Neuronal stem cell (in vitro differentiated cells): ENCODE measurements at regions not wholly inside any gene's neighbourhood (a gene's known extent, or its start where the extent isn't known, plus 50 kb on each side); places are given as distances from the start of the nearest gene placed in this dataset.

Experiments used
- DNase-seq: peaks from one replicate; pipeline ENCODE4 v3.0.0-alpha.2; 2013; ENCODE audit warnings: low spot score
- H2AFZ ChIP-seq: one replicate; pipeline ENCODE4 v1.6.1; 2013; ENCODE audit warnings: mild to moderate bottlenecking, low read length, inconsistent platforms
- H2AK5ac ChIP-seq: 2 replicates; pipeline ENCODE4 v1.6.1; 2013; ENCODE audit warnings: low read depth, mild to moderate bottlenecking, inconsistent platforms, low read length, moderate library complexity, mixed read lengths
- H2BK120ac ChIP-seq: 2 replicates; pipeline ENCODE4 v1.6.1; 2013; ENCODE audit warnings: low read depth, mild to moderate bottlenecking, inconsistent platforms, low read length, moderate library complexity, mixed read lengths
- H2BK12ac ChIP-seq: one replicate; pipeline ENCODE4 v1.6.1; 2013; ENCODE audit warnings: low read length, inconsistent platforms
- H2BK15ac ChIP-seq: 2 replicates; pipeline ENCODE4 v1.6.1; 2013; ENCODE audit warnings: mild to moderate bottlenecking, low read length, inconsistent platforms, mixed read lengths
- H2BK5ac ChIP-seq: one replicate; pipeline ENCODE4 v1.6.1; 2013; ENCODE audit warnings: inconsistent platforms, mild to moderate bottlenecking, low read length, moderate library complexity
- H3K14ac ChIP-seq: one replicate; pipeline ENCODE4 v1.6.1; 2013; ENCODE audit warnings: low read length, inconsistent platforms
- H3K18ac ChIP-seq: 2 replicates; pipeline ENCODE4 v1.6.1; 2013; ENCODE audit warnings: low read length, inconsistent platforms
- H3K23ac ChIP-seq: 2 replicates; pipeline ENCODE4 v1.6.1; 2013; ENCODE audit warnings: low read depth, mild to moderate bottlenecking, mixed read lengths, low read length, inconsistent platforms; ENCODE audit not compliant: poor library complexity
- H3K27ac ChIP-seq: replicated peaks from 3 replicates; pipeline ENCODE4 v1.5.1; 2013; ENCODE audit warnings: low read length, inconsistent platforms
- H3K27me3 ChIP-seq, 3 experiments: 2 replicates each; pipeline ENCODE4 v1.6.1; 2013; ENCODE audit warnings: low read length in 3 of 3, mild to moderate bottlenecking in 2 of 3, inconsistent platforms in 1 of 3, low read depth in 1 of 3, mixed read lengths in 1 of 3, moderate library complexity in 1 of 3; ENCODE audit not compliant: control insufficient read depth in 3 of 3, insufficient read depth in 3 of 3
- H3K36me3 ChIP-seq, 2 donors: replicated peaks in 1 of 2; 2 replicates each; pipeline ENCODE4 v1.6.1; 2013; ENCODE audit warnings: low read length in 2 of 2; ENCODE audit not compliant: control insufficient read depth in 2 of 2, insufficient read depth in 2 of 2
- H3K4ac ChIP-seq: 2 replicates; pipeline ENCODE4 v1.6.1; 2013; ENCODE audit warnings: inconsistent platforms, mild to moderate bottlenecking, low read length, moderate library complexity
- H3K4me1 ChIP-seq, 2 donors: 1 replicate in 1 of 2; 2 replicates in 1 of 2; pipeline ENCODE4 v1.6.1; 2013; ENCODE audit warnings: low read length in 2 of 2, low read depth in 1 of 2; ENCODE audit not compliant: control insufficient read depth in 2 of 2, insufficient read depth in 1 of 2
- H3K4me2 ChIP-seq: one replicate; pipeline ENCODE4 v1.6.1; 2013; ENCODE audit warnings: mild to moderate bottlenecking, low read length, inconsistent platforms; ENCODE audit not compliant: insufficient read depth, poor library complexity, severe bottlenecking
- H3K4me3 ChIP-seq, 2 donors: 2 replicates each; pipeline ENCODE4 v1.5.1; 2013; ENCODE audit warnings: low read length in 2 of 2, mild to moderate bottlenecking in 2 of 2, inconsistent platforms in 1 of 2, moderate library complexity in 1 of 2
- H3K79me1 ChIP-seq: one replicate; pipeline ENCODE4 v1.6.1; 2013; ENCODE audit warnings: low read depth, mild to moderate bottlenecking, inconsistent platforms, low read length, moderate library complexity
- H3K9ac ChIP-seq: one replicate; pipeline ENCODE4 v1.6.1; 2013; ENCODE audit warnings: mild to moderate bottlenecking, low read depth, low read length, inconsistent platforms; ENCODE audit not compliant: poor library complexity
- H3K9me3 ChIP-seq, 2 donors: replicated peaks in 1 of 2; 2 replicates each; pipeline versions ENCODE3 to v1.6.1; 2013; ENCODE audit warnings: low read length in 2 of 2, mild to moderate bottlenecking in 2 of 2, inconsistent platforms in 1 of 2, low read depth in 1 of 2, mixed read lengths in 1 of 2, moderate library complexity in 1 of 2; ENCODE audit not compliant: control insufficient read depth in 2 of 2, insufficient read depth in 1 of 2
- H4K8ac ChIP-seq: one replicate; pipeline ENCODE4 v1.6.1; 2013; ENCODE audit warnings: low read depth, mild to moderate bottlenecking, inconsistent platforms, low read length, moderate library complexity
- H4K91ac ChIP-seq: one replicate; pipeline ENCODE4 v1.6.1; 2013; ENCODE audit warnings: low read length, low read depth, mild to moderate bottlenecking, inconsistent platforms; ENCODE audit not compliant: poor library complexity
- WGBS, 2 donors: extraction: QIAGEN DNeasy Blood & Tissue Kit; methylation state at CpG; one replicate each; pipeline ENCODE4 v1.1.7; 2013; ENCODE audit warnings: missing lambda C conversion rate in 2 of 2, mixed read lengths in 1 of 2; ENCODE audit not compliant: insufficient read length in 2 of 2, insufficient replicate concordance in 1 of 2; ENCODE audit errors: extremely low coverage in 2 of 2; 5-methylcytosine and 5-hydroxymethylcytosine counted together

DNA sequence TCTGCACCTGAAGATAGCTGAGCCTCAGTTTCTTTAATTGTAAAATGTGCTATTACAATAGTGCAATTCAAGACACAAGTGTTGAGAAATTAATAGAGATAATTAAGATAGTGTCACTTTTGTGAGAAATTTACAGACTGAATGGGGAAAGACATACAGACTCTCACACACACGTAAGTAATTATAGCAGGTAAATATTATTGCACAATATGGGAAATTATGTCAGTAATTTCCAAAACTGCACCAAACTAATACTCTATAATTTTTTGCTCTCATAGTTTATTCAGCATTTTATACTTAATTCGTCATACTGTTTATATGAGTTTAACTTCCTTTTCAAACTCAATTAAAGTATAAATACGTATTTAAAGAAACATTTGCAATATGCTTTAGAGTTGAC, 124.9 kb upstream of the GYPC start:
- H3K4ac ChIP-seq = no peak overlapping the region
- WGBS, 2 donors = no CpG with 5 or more reads among the region's 3 CpGs
- no peak overlapping the region for H3K23ac ChIP-seq
- no peak overlapping the region for H2AK5ac ChIP-seq
- no peaks in the 10 kb centered on the region for H3K79me1 ChIP-seq
- H2BK15ac ChIP-seq = no peak overlapping the region
- no peak overlapping the region for H2BK12ac ChIP-seq
- no peaks in the 10 kb centered on the region for H3K4me1 ChIP-seq
- H3K9ac ChIP-seq = no peak overlapping the region
- no peaks in the 10 kb centered on the region for H3K36me3 ChIP-seq
- no peak overlapping the region for H2BK120ac ChIP-seq
- H3K18ac ChIP-seq = no peak overlapping the region
- no peaks in the 10 kb centered on the region for H3K9me3 ChIP-seq
- no peak overlapping the region for H3K14ac ChIP-seq
- H3K4me2 ChIP-seq = no peak overlapping the region
- no peak overlapping the region for H4K8ac ChIP-seq
- DNase-seq = no peak
- H2AFZ ChIP-seq = no peak overlapping the region
- H3K27me3 ChIP-seq = no peaks in the 10 kb centered on the region
- no peak overlapping the region for H2BK5ac ChIP-seq
- no peak overlapping the region for H3K27ac ChIP-seq
- no peak overlapping the region for H4K91ac ChIP-seq
- no peak overlapping the region for H3K4me3 ChIP-seq

DNA sequence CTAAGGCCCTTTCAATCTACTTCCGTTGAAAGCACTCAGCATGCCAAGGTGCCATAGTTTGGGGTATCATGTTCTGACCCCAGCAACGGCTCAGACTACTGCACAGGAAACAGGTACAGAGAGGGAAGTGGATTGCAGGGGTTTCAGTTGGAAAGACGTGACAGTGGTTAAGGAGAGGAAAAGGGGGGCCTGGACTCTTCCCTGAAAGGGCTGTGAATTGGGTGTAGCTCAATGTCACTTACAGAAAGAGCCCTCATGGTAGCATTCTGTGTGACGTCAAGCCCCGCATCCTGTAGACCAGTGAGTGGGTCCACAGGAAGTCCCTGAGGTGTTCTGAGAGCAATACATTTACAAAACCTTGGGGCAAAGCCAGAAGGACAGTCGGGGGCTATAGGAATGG, 121.5 kb upstream of the GYPC start:
- Histone ChIP-seq H2BK12ac (no peak overlapping the region), H3K4me3 (no peak overlapping the region)
- DNase-seq = no peak

DNA sequence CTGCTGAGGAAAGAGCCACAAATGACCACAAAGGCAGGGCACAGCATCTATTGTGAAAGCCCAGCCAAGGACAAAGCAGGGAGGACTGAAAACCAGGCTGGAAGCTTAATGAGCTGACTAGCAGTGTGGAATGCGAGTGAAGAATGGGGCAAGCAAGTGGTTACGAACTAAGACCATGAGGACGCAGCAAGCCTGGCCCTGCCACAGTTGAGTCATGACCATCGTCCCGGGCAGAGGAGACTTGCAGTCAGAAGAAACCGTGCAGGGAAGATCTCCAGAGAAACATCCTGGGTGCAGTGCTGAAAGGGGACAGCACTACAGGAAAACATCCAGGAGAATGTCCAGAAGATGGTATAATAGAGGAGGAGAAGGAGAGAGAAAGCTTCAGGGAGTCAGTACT, 120.5 kb upstream of the GYPC start:
- Histone ChIP-seq H3K4me1 (peaks cover 0 to 2% of the 10 kb centered on the region in 2 donors), H3K36me3 (no peaks in the 10 kb centered on the region)

More for the DNA sequence above, 121.5 kb upstream of the GYPC start:
- no peak overlapping the region for H3K18ac ChIP-seq
- no peaks in the 10 kb centered on the region for H3K27me3 ChIP-seq
- H3K4me1 ChIP-seq = peaks cover 0 to 2% of the 10 kb centered on the region in 2 donors
- H3K27ac ChIP-seq = no peak overlapping the region
- no peaks in the 10 kb centered on the region for H3K79me1 ChIP-seq
- H3K4ac ChIP-seq = no peak overlapping the region
- H4K91ac ChIP-seq = no peak overlapping the region
- H3K23ac ChIP-seq = no peak overlapping the region
- H4K8ac ChIP-seq = no peak overlapping the region
- no peaks in the 10 kb centered on the region for H3K9me3 ChIP-seq
- no peak overlapping the region for H2AFZ ChIP-seq
- H2BK5ac ChIP-seq = no peak overlapping the region
- WGBS, 2 donors = no CpG with 5 or more reads among the region's 6 CpGs
- H3K14ac ChIP-seq = no peak overlapping the region
- no peak overlapping the region for H2BK120ac ChIP-seq
- no peak overlapping the region for H3K9ac ChIP-seq
- no peaks in the 10 kb centered on the region for H3K36me3 ChIP-seq
- H3K4me2 ChIP-seq = no peak overlapping the region
- no peak overlapping the region for H2BK15ac ChIP-seq
- no peak overlapping the region for H2AK5ac ChIP-seq

GRCh38 chr2:126536605-126537200, 119.3 kb upstream of the GYPC start:
- Histone ChIP-seq H3K4me3 (no peak overlapping the region), H4K91ac (no peak overlapping the region), H2BK12ac (no peak overlapping the region), H3K4ac (no peak overlapping the region), H3K36me3 (no peaks in the 10 kb centered on the region), H3K79me1 (no peaks in the 10 kb centered on the region), H3K27me3 (no peaks in the 10 kb centered on the region), H4K8ac (no peak overlapping the region), H2BK120ac (no peak overlapping the region), H3K23ac (no peak overlapping the region), H3K27ac (no peak overlapping the region), H2BK15ac (no peak overlapping the region), H3K4me2 (no peak overlapping the region), H2BK5ac (no peak overlapping the region), H3K14ac (no peak overlapping the region), H2AFZ (no peak overlapping the region), H3K18ac (no peak overlapping the region), H3K9me3 (no peaks in the 10 kb centered on the region), H3K9ac (no peak overlapping the region), H2AK5ac (no peak overlapping the region), H3K4me1 (peaks cover 0 to 2% of the 10 kb centered on the region in 2 donors)
- DNase-seq = no peak

More for the DNA sequence above, 120.5 kb upstream of the GYPC start:
- H3K27me3 ChIP-seq = no peaks in the 10 kb centered on the region
- H3K23ac ChIP-seq = no peak overlapping the region
- no CpG with 5 or more reads among the region's 6 CpGs for WGBS, 2 donors
- H3K79me1 ChIP-seq = no peaks in the 10 kb centered on the region
- H2AFZ ChIP-seq = no peak overlapping the region
- H3K4me3 ChIP-seq = no peak overlapping the region
- no peak overlapping the region for H4K8ac ChIP-seq
- H2AK5ac ChIP-seq = no peak overlapping the region
- H3K4ac ChIP-seq = no peak overlapping the region
- no peak overlapping the region for H2BK12ac ChIP-seq
- no peak overlapping the region for H3K18ac ChIP-seq
- no peak overlapping the region for H3K9ac ChIP-seq
- peak; percentile 17 for DNase-seq
- no peak overlapping the region for H3K4me2 ChIP-seq
- no peaks in the 10 kb centered on the region for H3K9me3 ChIP-seq
- no peak overlapping the region for H2BK120ac ChIP-seq
- H2BK5ac ChIP-seq = no peak overlapping the region
- no peak overlapping the region for H4K91ac ChIP-seq
- H2BK15ac ChIP-seq = no peak overlapping the region
- no peak overlapping the region for H3K27ac ChIP-seq
- H3K14ac ChIP-seq = no peak overlapping the region
